ENCODE measurements at regions not wholly inside any gene's neighbourhood (a gene's known extent, or its start where the extent isn't known, plus 50 kb on each side); places are given as distances from the start of the nearest gene placed in this dataset.

- TF ChIP-seq POLR2A (IDR thresholded peaks at IDR 0.05) (no peak), CTCF (IDR thresholded peaks at IDR 0.05 in 4 of 5, conservative IDR thresholded peaks at IDR 0.05 in 1 of 5) (no peak)
These were observed 152.6 kb upstream of the LUZP2 start for GRCh38 chr11:24344222-24344621.
